ENCODE measurements at regions not wholly inside any gene's neighbourhood (a gene's known extent, or its start where the extent isn't known, plus 50 kb on each side); places are given as distances from the start of the nearest gene placed in this dataset.

- no peak for DNase-seq
- Histone ChIP-seq H3K36me3 (replicated peaks) (no peaks in the 10 kb centered on the region), H3K27me3 (replicated peaks) (no peaks in the 10 kb centered on the region), H3K4me3 (ENCODE audit: low read depth, low read length) (no peak overlapping the region), H3K27ac (no peak overlapping the region)
- TF ChIP-seq CTCF (IDR thresholded peaks at IDR 0.05; ENCODE audit: low read depth, low read length, missing control alignments): no peak
- in situ Hi-C loops (cut with HindIII; ENCODE audit: low pct_ligation_motif_present, low sequenced_read_pairs): no loop called here
These were observed 90.1 kb upstream of the RPL34 start for GRCh38 chr4:108529984-108530905.

DNA sequence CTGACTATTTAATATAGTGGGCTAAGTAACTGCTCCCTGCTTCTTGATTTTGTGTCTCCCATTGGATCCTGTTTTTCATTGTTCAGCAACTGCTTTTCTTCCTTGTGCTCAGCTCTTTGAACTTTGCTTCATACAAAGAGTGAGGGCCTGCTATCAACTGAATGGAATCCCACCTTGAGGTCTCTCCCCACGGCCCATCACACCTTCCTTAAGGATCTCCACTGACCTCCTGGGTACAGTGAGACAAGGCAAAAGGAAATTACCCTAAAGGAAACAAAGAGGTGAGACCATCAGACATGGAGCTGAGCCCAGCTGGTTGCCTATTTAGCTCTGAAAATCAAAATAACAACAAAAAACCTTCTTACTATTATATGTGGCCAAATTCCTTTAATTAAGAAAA, 91.3 kb upstream of the RPL34 start:
- no peak for DNase-seq
- TF ChIP-seq CTCF (IDR thresholded peaks at IDR 0.05; ENCODE audit: low read depth, low read length, missing control alignments): no peak
- Histone ChIP-seq H3K4me3 (ENCODE audit: low read depth, low read length) (no peak overlapping the region), H3K27ac (no peak overlapping the region), H3K27me3 (replicated peaks) (no peaks in the 10 kb centered on the region), H3K36me3 (replicated peaks) (no peaks in the 10 kb centered on the region)
- in situ Hi-C loops (cut with HindIII; ENCODE audit: low pct_ligation_motif_present, low sequenced_read_pairs): no loop called here

- no peaks in the 10 kb centered on the region for H3K36me3 ChIP-seq (replicated peaks)
- no peak for TF ChIP-seq CTCF (IDR thresholded peaks at IDR 0.05; ENCODE audit: low read depth, low read length, missing control alignments)
- H3K4me3 ChIP-seq (ENCODE audit: low read depth, low read length): no peak overlapping the region
- in situ Hi-C loops (cut with HindIII; ENCODE audit: low pct_ligation_motif_present, low sequenced_read_pairs): no loop called here
- no peaks in the 10 kb centered on the region for H3K27me3 ChIP-seq (replicated peaks)
- DNase-seq: no peak
- no peak overlapping the region for H3K27ac ChIP-seq
These were observed 92.7 kb upstream of the RPL34 start for GRCh38 chr4:108527723-108528122.

DNA sequence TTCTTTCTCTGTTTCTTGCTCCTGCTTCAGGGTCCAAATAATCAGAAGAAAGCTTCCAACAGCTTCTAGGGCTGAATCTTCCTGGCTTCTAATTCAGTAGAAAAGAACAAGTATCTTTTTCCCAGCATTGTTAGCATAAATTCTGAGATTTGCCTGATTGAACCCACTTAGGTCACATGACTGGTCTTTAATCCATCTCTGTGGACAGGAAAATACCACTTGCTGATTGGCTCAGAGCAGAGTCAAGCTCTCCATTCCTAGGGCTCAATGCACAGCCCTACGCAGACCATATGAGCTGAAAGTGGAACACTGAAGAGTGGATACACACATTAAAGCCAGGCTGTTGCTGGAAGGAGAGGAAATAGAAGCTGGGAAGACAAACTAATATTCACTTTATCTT, 99.6 kb upstream of the RPL34 start:
- Histone ChIP-seq H3K36me3 (replicated peaks) (no peaks in the 10 kb centered on the region), H3K27ac (no peak overlapping the region), H3K27me3 (replicated peaks) (no peaks in the 10 kb centered on the region), H3K4me3 (ENCODE audit: low read depth, low read length) (no peak overlapping the region)
- in situ Hi-C loops (cut with HindIII; ENCODE audit: low pct_ligation_motif_present, low sequenced_read_pairs): no loop called here
- no peak for TF ChIP-seq CTCF (IDR thresholded peaks at IDR 0.05; ENCODE audit: low read depth, low read length, missing control alignments)
- DNase-seq: no peak

DNA sequence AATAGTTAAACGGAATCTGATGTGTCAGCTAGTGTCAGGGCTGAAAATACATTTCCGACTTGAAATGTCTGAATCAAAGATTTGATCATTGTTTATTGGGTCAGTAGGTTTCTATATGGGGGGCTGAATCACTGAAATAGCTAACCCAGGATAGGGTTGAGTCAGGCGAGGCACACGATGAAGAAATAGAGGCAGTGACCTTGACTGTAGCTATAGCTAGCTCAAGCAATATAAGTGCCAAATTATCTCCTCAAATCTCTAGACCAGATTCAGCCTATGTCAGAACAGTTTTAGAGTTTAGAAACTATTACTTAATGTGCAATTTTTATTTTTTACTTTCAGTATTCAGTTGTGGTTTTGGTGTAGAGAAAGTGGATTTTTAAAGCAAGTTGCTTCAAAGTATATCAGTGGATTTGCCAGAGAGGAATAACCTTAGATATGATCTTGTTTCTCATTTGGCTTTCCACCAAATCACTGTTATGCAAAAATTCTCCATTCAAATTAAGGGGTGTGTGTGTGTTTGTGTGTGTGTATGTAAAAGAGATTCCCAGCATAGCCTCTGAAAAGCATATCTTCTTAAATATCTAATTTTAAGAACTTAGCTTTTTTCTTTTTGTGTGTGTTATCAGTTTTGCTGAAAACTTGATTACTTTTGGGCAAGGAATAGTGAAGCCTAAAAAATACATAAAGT, 100.3 kb upstream of the RPL34 start:
- in situ Hi-C loops (cut with HindIII; ENCODE audit: low pct_ligation_motif_present, low sequenced_read_pairs): no loop called here
- DNase-seq: no peak
- no peaks in the 10 kb centered on the region for H3K27me3 ChIP-seq (replicated peaks)

More for the DNA sequence above, 100.3 kb upstream of the RPL34 start:
- H3K4me3 ChIP-seq (ENCODE audit: low read depth, low read length): no peak overlapping the region
- H3K27ac ChIP-seq: no peak overlapping the region
- TF ChIP-seq CTCF (IDR thresholded peaks at IDR 0.05; ENCODE audit: low read depth, low read length, missing control alignments): no peak
- no peaks in the 10 kb centered on the region for H3K36me3 ChIP-seq (replicated peaks)
